ENCODE measurements at regions not wholly inside any gene's neighbourhood (a gene's known extent, or its start where the extent isn't known, plus 50 kb on each side); places are given as distances from the start of the nearest gene placed in this dataset.

- ATAC-seq = no peak
Observed at GRCh38 chr3:181568248-181568647, 143.5 kb upstream of the SOX2 start.

DNA sequence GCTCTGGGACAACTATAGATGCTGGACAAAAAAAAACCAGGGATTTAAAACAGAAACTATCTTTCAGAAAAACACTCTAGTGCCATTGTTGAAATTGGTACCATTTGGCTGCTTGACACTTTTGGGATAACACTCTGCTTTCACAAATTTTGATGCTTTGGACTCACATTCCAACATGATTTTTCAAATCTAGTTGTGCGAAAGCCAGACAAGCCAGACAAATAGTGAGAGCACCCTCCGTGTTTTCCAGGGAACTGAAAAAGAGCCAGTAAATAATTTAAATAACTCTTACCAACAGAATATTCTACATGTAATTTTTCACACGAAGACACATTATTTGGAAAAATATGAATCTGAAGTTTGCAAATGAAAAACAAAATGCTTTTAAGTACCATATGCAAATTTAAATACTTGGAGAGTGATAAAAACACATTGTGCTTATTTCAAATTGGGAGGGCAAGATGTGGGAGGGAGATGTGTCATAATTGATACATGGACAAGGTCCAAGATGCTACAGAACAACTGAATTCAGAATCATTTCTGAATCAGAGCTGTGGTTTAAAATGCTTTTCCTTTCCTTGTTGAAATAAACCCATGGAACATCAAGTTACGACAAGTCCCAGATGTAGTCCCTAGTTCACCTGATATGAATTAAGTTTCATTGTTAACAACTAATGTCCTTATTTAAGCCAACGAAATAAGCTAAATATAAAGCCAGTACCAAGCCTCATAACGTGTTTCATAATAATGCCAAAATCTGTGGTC is 144.2 kb upstream of the SOX2 start:
- H2AFZ ChIP-seq = no peak overlapping the region
- no peak overlapping the region for H3K27ac Mint-ChIP-seq
- no peaks in the 10 kb centered on the region for H3K36me3 ChIP-seq (ENCODE audit: insufficient read depth)
- H3K4me1 Mint-ChIP-seq = no peaks in the 10 kb centered on the region; the same call in 2 of the 3 replicates
- no peak for DNase-seq (ENCODE audit: low spot score)
- no peak overlapping the region for H3K4me2 ChIP-seq
- no peak for ATAC-seq
- no peaks in the 10 kb centered on the region for H3F3A ChIP-seq (replicated peaks; ENCODE audit: low read depth)
- no peaks in the 10 kb centered on the region for H3K79me2 ChIP-seq (replicated peaks; ENCODE audit: insufficient read depth)
- H3K36me3 Mint-ChIP-seq (ENCODE audit: low read depth) = no peaks in the 10 kb centered on the region
- H3K4me3 Mint-ChIP-seq = no peak overlapping the region
- no peaks in the 10 kb centered on the region for H3K27me3 ChIP-seq (ENCODE audit: insufficient read depth)
- H3K27me3 Mint-ChIP-seq (ENCODE audit: insufficient read depth, low read depth, poor library complexity) = peaks cover 3% of the 10 kb centered on the region
- H4K20me1 ChIP-seq (replicated peaks; ENCODE audit: insufficient read depth) = no peaks in the 10 kb centered on the region
- H3K9me3 Mint-ChIP-seq = no peaks in the 10 kb centered on the region
- H3K9me2 ChIP-seq (ENCODE audit: insufficient read depth) = no peaks in the 10 kb centered on the region
- no peaks in the 10 kb centered on the region for H3K4me1 ChIP-seq (ENCODE audit: insufficient read depth)
- H3K27ac ChIP-seq (ENCODE audit: low read depth) = no peak overlapping the region
- no peak overlapping the region for H3K4me3 ChIP-seq
- TF ChIP-seq NANOG (IDR thresholded peaks at IDR 0.05; ENCODE audit: borderline replicate concordance) (no peak), CTCF (conservative IDR thresholded peaks at IDR 0.05; ENCODE audit: low read depth in 2 of 2) (no peak)

More at GRCh38 chr3:181568248-181568647, 143.5 kb upstream of the SOX2 start:
- Histone ChIP-seq H4K20me1 (replicated peaks; ENCODE audit: insufficient read depth) (no peaks in the 10 kb centered on the region), H3K9me2 (ENCODE audit: insufficient read depth) (no peaks in the 10 kb centered on the region), H3K4me1 (ENCODE audit: insufficient read depth) (no peaks in the 10 kb centered on the region), H3K4me3 (no peak overlapping the region), H3F3A (replicated peaks; ENCODE audit: low read depth) (no peaks in the 10 kb centered on the region), H3K36me3 (ENCODE audit: insufficient read depth) (no peaks in the 10 kb centered on the region), H3K4me2 (no peak overlapping the region), H3K27ac (ENCODE audit: low read depth) (no peak overlapping the region), H3K27me3 (ENCODE audit: insufficient read depth) (no peaks in the 10 kb centered on the region), H3K79me2 (replicated peaks; ENCODE audit: insufficient read depth) (no peaks in the 10 kb centered on the region), H2AFZ (no peak overlapping the region)
- Mint-ChIP-seq H3K27me3 (ENCODE audit: insufficient read depth, low read depth, poor library complexity) (peaks cover 2% of the 10 kb centered on the region), H3K4me1 (no peaks in the 10 kb centered on the region; the same call in 2 of the 3 replicates), H3K4me3 (no peak overlapping the region), H3K27ac (no peak overlapping the region), H3K36me3 (ENCODE audit: low read depth) (no peaks in the 10 kb centered on the region), H3K9me3 (no peaks in the 10 kb centered on the region)
- no peak for DNase-seq (ENCODE audit: low spot score)
- TF ChIP-seq NANOG (IDR thresholded peaks at IDR 0.05; ENCODE audit: borderline replicate concordance) (no peak), POLR2AphosphoS5 (IDR thresholded peaks at IDR 0.05; ENCODE audit: low read depth) (no peak), ZNF331 (CRISPR knock-in tag; IDR thresholded peaks at IDR 0.05; ENCODE audit: low read depth) (no peak), ETS1 (IDR thresholded peaks at IDR 0.05) (no peak)

DNA sequence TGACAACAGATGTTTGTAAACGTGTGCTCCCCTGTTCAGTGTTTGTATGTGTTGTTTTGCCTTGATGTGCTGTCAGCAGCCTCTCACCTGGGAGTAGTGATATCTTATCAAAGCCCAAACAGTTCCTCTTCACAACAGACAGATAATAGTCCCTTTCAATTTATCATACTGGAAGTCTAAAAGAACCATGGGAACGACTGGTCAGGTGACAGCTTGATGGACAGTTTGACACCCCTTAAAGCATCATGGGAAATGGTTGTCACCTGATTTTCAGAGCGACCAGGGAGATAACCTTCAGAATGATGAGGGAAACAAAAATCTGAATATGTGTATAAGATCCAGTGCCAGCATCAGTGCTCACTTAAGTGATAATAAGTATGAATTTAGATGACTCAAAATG is 146.3 kb upstream of the SOX2 start:
- no peaks in the 10 kb centered on the region for H3F3A ChIP-seq (replicated peaks; ENCODE audit: low read depth)
- no peak overlapping the region for H3K4me3 ChIP-seq
- H3K9me2 ChIP-seq (ENCODE audit: insufficient read depth) = no peaks in the 10 kb centered on the region
- no peak for ATAC-seq
- peaks cover 3% of the 10 kb centered on the region for H3K27me3 Mint-ChIP-seq (ENCODE audit: insufficient read depth, low read depth, poor library complexity)
- peaks cover 6% of the 10 kb centered on the region for H3K4me1 ChIP-seq (ENCODE audit: insufficient read depth)
- peak overlapping the region; percentile 49; the same call in 1 of the 2 replicates for H2AFZ ChIP-seq
- H3K4me2 ChIP-seq = no peak overlapping the region
- no peaks in the 10 kb centered on the region for H3K36me3 Mint-ChIP-seq (ENCODE audit: low read depth)
- peaks cover 2% of the 10 kb centered on the region; the same call in 1 of the 3 replicates for H3K4me1 Mint-ChIP-seq
- no peaks in the 10 kb centered on the region for H3K36me3 ChIP-seq (ENCODE audit: insufficient read depth)
- H3K4me3 Mint-ChIP-seq = no peak overlapping the region
- no peak overlapping the region for H3K27ac ChIP-seq (ENCODE audit: low read depth)
- H3K27me3 ChIP-seq (ENCODE audit: insufficient read depth) = no peaks in the 10 kb centered on the region
- H3K27ac Mint-ChIP-seq = no peak overlapping the region
- no peaks in the 10 kb centered on the region for H3K9me3 Mint-ChIP-seq
- no peak for DNase-seq (ENCODE audit: low spot score)
- H4K20me1 ChIP-seq (replicated peaks; ENCODE audit: insufficient read depth) = no peaks in the 10 kb centered on the region
- H3K79me2 ChIP-seq (replicated peaks; ENCODE audit: insufficient read depth) = no peaks in the 10 kb centered on the region
- TF ChIP-seq ZNF114 (CRISPR knock-in tag; IDR thresholded peaks at IDR 0.05) = no peak
- TF ChIP-seq NANOG (IDR thresholded peaks at IDR 0.05; ENCODE audit: borderline replicate concordance) = no peak
- TF ChIP-seq EZH2phosphoT487 (IDR thresholded peaks at IDR 0.05; ENCODE audit: unreplicated experiment) = no peak
- no peak for TF ChIP-seq CTCF (conservative IDR thresholded peaks at IDR 0.05; ENCODE audit: low read depth in 2 of 2)
- TF ChIP-seq JUNB (IDR thresholded peaks at IDR 0.05; ENCODE audit: unreplicated experiment) = no peak

All from GM23338 (cell line).